Activated CD4-positive, alpha-beta T cell treated with anti-CD3 and anti-CD28 coated beads for 36 hours (primary cell): ENCODE measurements at regions not wholly inside any gene's neighbourhood (a gene's known extent, or its start where the extent isn't known, plus 50 kb on each side); places are given as distances from the start of the nearest gene placed in this dataset.

Experiments used
- ATAC-seq: fragments of 200-7000 bp; cut with Tn5 transposase; one replicate; pipeline ENCODE4 v1.10.0; 2021; ENCODE audit warnings: mild to moderate bottlenecking, moderate library complexity
- CTCF ChIA-PET: fragments of 350-600 bp; sonication (Branson Sonifier 250); formaldehyde crosslinking; loops from one replicate; lab custom pipeline; 2021; ENCODE audit warnings: antibody characterized with exemption; lab: Charles Lee
- POLR2A ChIA-PET: fragments of 350-600 bp; sonication (Branson Sonifier 250); formaldehyde crosslinking; loops from one replicate; lab custom pipeline; 2021; ENCODE audit warnings: antibody characterized with exemption, inconsistent platforms; lab: Charles Lee
- DNase-seq: peaks from one replicate; pipeline ENCODE4 v3.0.0-alpha.2; 2020
- H3K27ac Mint-ChIP-seq: one replicate; pipeline ENCODE4 v1.8.0; 2021; ENCODE audit warnings: mixed read lengths
- H3K27me3 Mint-ChIP-seq: one replicate; pipeline ENCODE4 v1.8.0; 2021; ENCODE audit warnings: mixed read lengths
- H3K36me3 Mint-ChIP-seq: one replicate; pipeline ENCODE4 v1.8.0; 2021; ENCODE audit warnings: low read depth, mixed read lengths
- H3K4me1 Mint-ChIP-seq: one replicate; pipeline ENCODE4 v1.8.0; 2021; ENCODE audit warnings: mixed read lengths
- H3K4me3 Mint-ChIP-seq: one replicate; pipeline ENCODE4 v1.8.0; 2021; ENCODE audit warnings: mild to moderate bottlenecking, moderate library complexity, mixed read lengths
- H3K9me3 Mint-ChIP-seq: one replicate; pipeline ENCODE4 v1.8.0; 2021; ENCODE audit warnings: low read depth, mixed read lengths
- intact Hi-C, 2 experiments: fragments of 100-400 bp; cut with DNase I in 1 of 2; cut with micrococcal nuclease in 1 of 2; formaldehyde crosslinking; loops; one replicate each; pipeline versions ENCODE4 v1.14.2 to v1.15.1; 2022 to 2024; cut with DNase I, micrococcal nuclease

DNA sequence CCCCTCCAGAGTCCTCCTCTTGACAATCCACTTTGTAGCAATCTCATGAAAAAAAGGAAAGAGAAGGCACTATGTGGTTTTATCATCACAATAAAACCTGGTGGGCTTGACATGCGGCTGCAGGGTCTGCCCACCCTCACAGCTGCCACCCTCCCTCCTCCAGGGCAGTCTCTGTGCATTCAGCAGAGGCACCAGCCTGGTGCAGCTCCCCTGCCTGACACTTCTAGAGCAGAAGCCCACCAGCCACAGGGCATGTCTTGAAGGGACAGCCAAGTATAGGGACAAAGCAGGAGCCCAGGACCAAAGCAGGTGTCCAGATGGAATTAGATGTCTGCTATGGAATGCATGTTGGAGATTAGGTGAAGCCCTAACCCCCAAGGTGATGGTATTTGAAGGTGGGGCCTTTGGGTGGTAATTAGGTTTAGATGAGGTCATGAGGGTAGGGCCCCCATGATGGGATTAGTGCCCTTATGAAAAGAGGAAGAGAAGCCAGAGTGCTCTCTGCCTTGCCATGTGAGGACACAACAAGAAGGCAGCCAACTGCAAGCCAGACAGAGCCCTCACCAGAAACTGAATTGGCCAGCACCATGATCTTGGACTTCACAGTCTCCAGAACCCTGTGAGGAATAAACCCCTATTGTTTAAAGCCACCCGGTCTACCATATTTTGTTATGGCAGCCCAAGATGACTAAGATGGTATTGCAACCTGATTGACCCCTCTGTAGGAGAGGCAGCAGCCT lies 86.9 kb downstream of the MCFD2 start:
- intact Hi-C loops = no loop called here
- Mint-ChIP-seq H3K27me3 (peaks cover 9% of the 10 kb centered on the region), H3K27ac (no peak overlapping the region), H3K4me3 (no peak overlapping the region), H3K9me3 (peaks cover 3% of the 10 kb centered on the region), H3K4me1 (no peaks in the 10 kb centered on the region), H3K36me3 (no peaks in the 10 kb centered on the region)
- ATAC-seq = no peak
- ChIA-PET CTCF (no interaction called here), POLR2A (no interaction called here)
- no peak for DNase-seq

GRCh38 chr2:46828135-46828438 lies 87.5 kb downstream of the MCFD2 start:
- ChIA-PET POLR2A (no interaction called here), CTCF (interaction anchor here (0.6 kb wide), 1 partner anchor 356 kb away, joined by 4 read pairs; no protein-coding TSS in a partner anchor)

DNA sequence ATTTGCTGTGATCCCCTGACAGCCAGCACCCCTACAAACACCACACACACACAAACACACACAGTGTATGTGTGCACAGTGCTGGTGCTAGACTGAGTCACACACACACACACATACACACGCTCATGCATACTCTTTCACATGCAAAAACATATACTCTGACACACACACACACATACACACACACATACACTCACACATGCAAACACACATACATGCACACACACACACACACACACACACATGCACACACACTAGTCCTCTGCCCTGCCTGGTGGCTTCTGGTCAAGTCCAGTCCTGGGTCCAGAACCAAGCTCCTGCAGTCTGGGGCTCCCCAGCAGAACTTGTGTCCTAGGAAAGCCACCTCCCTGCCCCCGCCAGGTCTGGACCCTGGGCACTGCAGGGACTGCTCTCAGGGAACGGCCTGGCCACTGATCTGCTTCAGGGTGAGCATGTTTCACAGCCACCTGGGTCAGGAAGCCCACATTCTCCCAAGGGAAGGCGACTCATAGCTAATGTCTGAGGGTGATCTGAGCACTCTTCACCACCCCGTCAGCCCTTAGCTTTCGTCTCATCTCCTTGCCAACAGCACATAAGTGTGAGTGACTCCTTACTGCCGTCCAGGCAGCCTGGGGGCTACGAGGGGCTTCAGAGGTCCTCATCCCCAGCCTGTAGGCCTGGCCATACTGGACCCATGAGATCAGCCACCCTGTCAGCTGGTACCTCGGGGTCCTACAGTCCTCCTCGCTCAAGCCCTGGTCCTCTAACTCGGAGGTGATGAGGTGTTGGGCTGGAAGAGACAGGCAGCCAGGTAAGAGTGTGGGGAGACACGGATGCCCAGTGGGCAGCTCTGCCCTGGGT lies 88.1 kb downstream of the MCFD2 start:
- intact Hi-C loops = no loop called here
- Mint-ChIP-seq H3K9me3 (no peaks in the 10 kb centered on the region), H3K36me3 (no peaks in the 10 kb centered on the region), H3K4me3 (no peak overlapping the region), H3K4me1 (no peaks in the 10 kb centered on the region), H3K27ac (no peak overlapping the region), H3K27me3 (peaks cover 9% of the 10 kb centered on the region)
- ChIA-PET POLR2A (no interaction called here), CTCF (interaction anchor here (0.6 kb wide), 1 partner anchor 357 kb away, joined by 4 read pairs; no protein-coding TSS in a partner anchor)
- DNase-seq (no peak), ATAC-seq (no peak)

More at GRCh38 chr2:46828135-46828438, 87.5 kb downstream of the MCFD2 start:
- no peak overlapping the region for H3K27ac Mint-ChIP-seq
- peaks cover 1% of the 10 kb centered on the region for H3K9me3 Mint-ChIP-seq
- intact Hi-C loops = no loop called here
- H3K4me3 Mint-ChIP-seq = no peak overlapping the region
- no peaks in the 10 kb centered on the region for H3K36me3 Mint-ChIP-seq
- H3K27me3 Mint-ChIP-seq = peaks cover 9% of the 10 kb centered on the region
- H3K4me1 Mint-ChIP-seq = no peaks in the 10 kb centered on the region
- ATAC-seq = no peak
- no peak for DNase-seq

DNA sequence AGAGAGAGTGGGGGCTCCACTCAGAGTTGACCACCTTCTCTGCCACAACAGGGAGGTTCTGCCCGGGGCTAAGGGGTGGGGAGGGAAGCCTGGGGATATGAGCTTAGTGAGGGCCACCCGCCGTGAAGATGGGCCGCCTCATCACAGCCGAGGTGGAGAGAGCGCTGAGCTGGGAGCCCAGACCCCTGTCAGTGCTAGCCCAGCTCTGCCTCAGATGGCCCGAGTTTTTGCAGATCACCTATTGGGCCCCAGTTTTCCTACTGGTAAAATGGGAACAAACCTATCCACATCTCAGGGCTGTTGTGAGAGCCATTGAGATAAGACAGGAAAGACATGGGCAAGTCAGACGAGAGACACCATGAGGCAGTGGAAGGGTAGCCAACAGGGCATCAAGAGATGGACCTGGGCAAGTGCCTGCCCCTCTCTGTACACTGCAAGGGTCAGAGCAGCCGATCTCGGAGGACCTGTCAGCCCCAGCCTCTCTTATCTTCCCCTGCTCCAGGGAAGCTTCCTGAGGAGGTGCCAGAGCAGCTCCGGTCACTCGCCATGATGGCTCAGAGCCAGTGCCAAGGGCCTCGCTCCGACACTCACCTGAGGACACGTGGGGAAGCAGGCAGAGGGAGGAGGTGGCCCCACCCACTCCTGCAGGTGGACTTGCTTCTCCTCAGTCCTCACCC lies 88.9 kb downstream of the MCFD2 start:
- H3K36me3 Mint-ChIP-seq = no peaks in the 10 kb centered on the region
- POLR2A ChIA-PET = no interaction called here
- ATAC-seq = no peak

DNA sequence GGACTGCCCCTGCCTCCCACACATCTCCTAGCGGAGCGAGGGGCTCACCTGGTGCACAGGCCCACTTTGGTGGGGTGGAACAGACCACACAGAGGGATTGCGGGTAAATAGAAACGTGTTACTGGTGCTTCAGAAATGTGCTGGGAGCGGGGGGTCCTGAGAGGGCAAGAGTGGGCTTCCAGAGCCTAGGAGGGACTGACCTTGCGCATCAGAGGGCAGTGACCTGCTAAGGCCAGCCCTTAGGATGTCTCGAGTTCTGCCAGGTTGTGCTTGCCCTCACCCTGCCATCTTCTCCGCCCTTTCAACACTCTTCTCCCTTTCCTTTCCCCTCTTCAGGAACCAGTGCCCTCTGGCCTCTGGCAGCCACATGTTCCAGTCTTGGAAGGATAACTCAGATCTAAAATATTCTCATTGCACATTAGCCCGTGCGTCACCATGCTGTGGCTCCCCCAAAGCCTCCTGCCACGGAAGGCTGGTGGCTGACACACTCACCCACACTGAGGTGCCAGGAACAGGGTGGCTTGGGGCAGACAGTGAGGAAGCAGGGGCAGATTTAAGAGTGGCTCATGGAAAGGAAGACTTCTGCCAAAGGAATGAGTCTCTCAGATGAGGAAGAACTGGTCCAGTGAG lies 89.6 kb downstream of the MCFD2 start:
- CTCF ChIA-PET = no interaction called here
- H3K27me3 Mint-ChIP-seq = peaks cover 9% of the 10 kb centered on the region
- no peak for ATAC-seq
- H3K4me3 Mint-ChIP-seq = no peak overlapping the region
- no peak overlapping the region for H3K27ac Mint-ChIP-seq
- intact Hi-C loops = no loop called here
- no peaks in the 10 kb centered on the region for H3K4me1 Mint-ChIP-seq
- DNase-seq = no peak
- no peaks in the 10 kb centered on the region for H3K36me3 Mint-ChIP-seq
- POLR2A ChIA-PET = no interaction called here
- H3K9me3 Mint-ChIP-seq = no peaks in the 10 kb centered on the region

More for the DNA sequence above, 88.9 kb downstream of the MCFD2 start:
- H3K9me3 Mint-ChIP-seq = no peaks in the 10 kb centered on the region
- no peaks in the 10 kb centered on the region for H3K4me1 Mint-ChIP-seq
- peaks cover 9% of the 10 kb centered on the region for H3K27me3 Mint-ChIP-seq
- intact Hi-C loops = no loop called here
- H3K27ac Mint-ChIP-seq = no peak overlapping the region
- CTCF ChIA-PET = no interaction called here
- H3K4me3 Mint-ChIP-seq = no peak overlapping the region
- DNase-seq = no peak

DNA sequence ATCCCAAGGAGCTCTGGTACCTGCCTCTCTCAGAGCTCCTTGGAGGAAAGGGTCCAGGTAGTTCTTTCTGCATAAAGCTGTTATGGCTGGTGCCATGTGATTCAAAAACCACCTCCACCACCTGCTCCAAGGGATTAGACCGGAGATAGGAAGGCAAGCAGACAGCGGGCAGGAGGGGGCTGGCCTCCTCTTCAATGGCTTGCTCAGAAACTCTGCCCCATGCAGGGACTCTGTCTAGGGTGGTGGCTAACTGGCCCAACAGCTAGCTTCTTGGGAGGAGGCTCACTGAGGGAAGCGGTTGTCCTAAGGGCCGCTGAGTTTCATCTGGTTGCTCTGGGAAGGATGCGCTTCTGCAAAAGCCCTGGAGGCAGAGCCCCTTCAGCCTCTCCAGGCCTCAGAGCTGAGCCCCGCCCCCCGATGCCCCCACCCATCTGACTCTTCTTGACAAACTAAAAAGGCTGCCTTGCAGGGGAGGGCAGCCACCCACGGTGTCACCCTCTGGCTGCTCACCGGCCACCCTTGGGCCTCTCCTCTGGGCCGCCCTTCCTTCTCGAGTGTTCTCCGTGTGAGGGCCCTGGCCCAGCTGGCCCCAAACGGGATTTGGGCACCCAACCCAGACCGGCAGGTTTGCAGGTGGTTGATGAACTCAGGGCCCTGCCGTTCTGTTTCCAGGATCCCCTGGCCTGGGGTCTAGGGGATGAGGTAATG lies 90.2 kb downstream of the MCFD2 start:
- Mint-ChIP-seq H3K4me1 (no peaks in the 10 kb centered on the region), H3K4me3 (no peak overlapping the region), H3K9me3 (no peaks in the 10 kb centered on the region), H3K36me3 (no peaks in the 10 kb centered on the region), H3K27ac (no peak overlapping the region), H3K27me3 (peaks cover 9% of the 10 kb centered on the region)
- no peak for ATAC-seq
- intact Hi-C loops = no loop called here
- ChIA-PET CTCF (interaction anchor here (0.7 kb wide), 1 partner anchor 544 kb away, joined by 3 read pairs; no protein-coding TSS in a partner anchor), POLR2A (no interaction called here)
- no peak for DNase-seq

DNA sequence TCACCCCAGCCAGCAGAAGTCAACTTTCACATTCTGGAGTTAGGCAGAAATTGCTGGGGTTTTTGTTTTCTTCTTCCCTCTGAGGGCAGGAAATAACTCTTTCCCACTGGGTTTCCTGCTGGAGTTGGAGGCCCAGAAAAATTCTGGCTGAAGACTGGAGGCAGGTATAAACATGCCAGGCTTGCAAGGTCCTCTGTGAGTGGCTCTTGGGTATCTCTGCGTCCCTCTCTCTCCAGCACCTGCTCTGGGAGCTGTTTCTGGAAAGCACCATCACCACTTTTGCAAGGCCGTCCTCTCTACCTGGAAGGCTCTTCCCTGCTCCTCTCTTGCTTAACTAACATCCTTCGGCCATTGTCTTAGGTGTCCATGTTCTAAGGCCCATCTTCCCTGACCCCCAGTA lies 91.0 kb downstream of the MCFD2 start:
- no peaks in the 10 kb centered on the region for H3K4me1 Mint-ChIP-seq
- H3K4me3 Mint-ChIP-seq = no peak overlapping the region
- H3K36me3 Mint-ChIP-seq = no peaks in the 10 kb centered on the region
- no peak overlapping the region for H3K27ac Mint-ChIP-seq
- intact Hi-C loops = no loop called here
- ChIA-PET POLR2A (no interaction called here), CTCF (interaction anchor here (0.7 kb wide), 1 partner anchor 544 kb away, joined by 3 read pairs; no protein-coding TSS in a partner anchor)
- H3K9me3 Mint-ChIP-seq = no peaks in the 10 kb centered on the region
- peaks cover 6% of the 10 kb centered on the region for H3K27me3 Mint-ChIP-seq
- DNase-seq = no peak
- ATAC-seq = no peak

- Mint-ChIP-seq H3K9me3 (no peaks in the 10 kb centered on the region), H3K36me3 (no peaks in the 10 kb centered on the region), H3K27ac (no peak overlapping the region), H3K4me1 (no peaks in the 10 kb centered on the region), H3K27me3 (no peaks in the 10 kb centered on the region), H3K4me3 (no peak overlapping the region)
- no peak for ATAC-seq
- POLR2A ChIA-PET = no interaction called here
- intact Hi-C loops = no loop called here
- no peak for DNase-seq
- CTCF ChIA-PET = no interaction called here
These were observed 94.0 kb downstream of the MCFD2 start for GRCh38 chr2:46821600-46821999.

DNA sequence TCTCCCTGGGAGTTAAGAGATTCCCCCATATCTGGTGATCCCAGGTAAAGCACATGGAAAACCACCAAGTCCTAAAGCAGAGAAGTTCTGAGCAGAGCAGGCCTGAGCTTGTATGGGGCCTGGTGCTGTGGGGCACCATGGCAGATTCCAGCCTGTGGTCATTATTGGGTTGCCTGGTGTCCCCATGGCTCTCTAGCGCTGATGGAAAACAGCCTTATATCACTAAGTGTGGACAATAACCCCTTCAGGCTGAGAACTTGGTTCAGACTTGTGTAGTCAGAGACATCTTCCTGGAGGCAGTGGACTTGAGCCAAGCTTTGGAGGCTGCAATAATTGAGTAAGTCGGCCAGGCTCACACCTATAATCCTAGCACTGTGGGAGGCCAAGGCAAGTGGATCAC lies 96.8 kb downstream of the MCFD2 start:
- Mint-ChIP-seq H3K27ac (no peak overlapping the region), H3K27me3 (peaks cover 4% of the 10 kb centered on the region), H3K4me3 (no peak overlapping the region), H3K36me3 (no peaks in the 10 kb centered on the region), H3K9me3 (no peaks in the 10 kb centered on the region), H3K4me1 (no peaks in the 10 kb centered on the region)
- intact Hi-C loops = no loop called here
- DNase-seq (no peak), ATAC-seq (no peak)
- CTCF ChIA-PET = interaction anchor here (0.7 kb wide), 1 partner anchor 89 kb away, joined by 3 read pairs; no protein-coding TSS in a partner anchor
- POLR2A ChIA-PET = no interaction called here

DNA sequence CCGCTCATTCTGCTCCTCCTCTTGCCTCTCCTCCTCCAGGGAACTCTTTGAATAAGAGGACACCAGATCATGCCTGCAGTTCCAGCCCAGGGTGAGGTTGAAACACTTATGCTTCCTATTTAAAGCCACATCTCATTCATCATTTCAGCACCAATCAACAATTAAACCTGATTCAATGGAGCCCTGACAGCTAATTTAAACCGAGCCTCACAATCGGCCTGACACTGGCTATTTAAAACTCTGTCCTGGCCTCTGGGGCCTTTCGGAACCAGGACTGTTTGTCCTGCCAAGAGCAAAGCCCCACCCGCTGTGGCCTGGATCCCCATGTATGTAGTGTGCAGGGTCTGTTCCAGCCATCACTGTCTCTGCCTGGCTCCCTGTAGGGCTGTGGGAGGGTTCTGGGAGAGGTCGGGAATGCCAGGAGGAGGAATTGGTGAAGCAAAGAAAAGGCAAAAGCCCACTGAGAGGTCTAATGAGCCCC lies 97.4 kb downstream of the MCFD2 start:
- H3K4me1 Mint-ChIP-seq = no peaks in the 10 kb centered on the region
- H3K27ac Mint-ChIP-seq = no peak overlapping the region
- no peaks in the 10 kb centered on the region for H3K36me3 Mint-ChIP-seq
- H3K27me3 Mint-ChIP-seq = peaks cover 4% of the 10 kb centered on the region
- DNase-seq = no peak
- ChIA-PET CTCF (interaction anchor here (0.7 kb wide), 1 partner anchor 88 kb away, joined by 3 read pairs; no protein-coding TSS in a partner anchor), POLR2A (no interaction called here)
- no peak overlapping the region for H3K4me3 Mint-ChIP-seq
- ATAC-seq = no peak
- no peaks in the 10 kb centered on the region for H3K9me3 Mint-ChIP-seq
- intact Hi-C loops = no loop called here
